Colonic mucosa (tissue), 4 donors: ENCODE measurements at regions not wholly inside any gene's neighbourhood (a gene's known extent, or its start where the extent isn't known, plus 50 kb on each side); places are given as distances from the start of the nearest gene placed in this dataset.
A peak's percentile ranks its signal among the peaks of the same experiment; 100 is the strongest.
"Not testable (repeated sequence)": the region's sequence is repeated elsewhere in the genome, so short reads cannot be mapped to it uniquely, and the experiment has no call there.

Experiments used
- DNase-seq: peaks from one replicate; pipeline ENCODE4 v3.0.0-alpha.2; 2020
- H3K27ac ChIP-seq: fragments of 200-600 bp; one replicate; pipeline ENCODE4 v1.8.0; 2021
- H3K27me3 ChIP-seq: fragments of 200-600 bp; one replicate; pipeline ENCODE4 v1.8.0; 2021
- H3K36me3 ChIP-seq: fragments of 200-600 bp; one replicate; pipeline ENCODE4 v1.8.0; 2021
- H3K4me1 ChIP-seq: fragments of 200-600 bp; one replicate; pipeline ENCODE4 v1.8.0; 2021; ENCODE audit warnings: mild to moderate bottlenecking
- H3K4me3 ChIP-seq: fragments of 200-600 bp; one replicate; pipeline ENCODE4 v1.8.0; 2021
- H3K9ac ChIP-seq, 2 donors: one replicate each; pipeline ENCODE4 v1.7.0; 2013; ENCODE audit warnings: control low read depth in 2 of 2, low read depth in 2 of 2, low read length in 2 of 2
- H3K9me3 ChIP-seq: fragments of 200-600 bp; one replicate; pipeline ENCODE4 v1.8.0; 2021
- intact Hi-C: fragments of 100-400 bp; cut with DNase I; formaldehyde crosslinking; loops from one replicate; pipeline ENCODE4 v1.14.1; 2022
- TF ChIP-seq, protein P1 (sequence below): fragments of 200-600 bp; IDR thresholded peaks from one replicate; pipeline ENCODE4 v1.8.0; 2022; ENCODE audit warnings: antibody characterized with exemption, mild to moderate bottlenecking
- donor health status: healthy.
- donor health status: DM: no; HTN: no; CAD: no.
- donor health status: DM: no; HTN: no; CAD: no.

GRCh38 chr10:84862551-84862950 is 534.2 kb downstream of the CCSER2 start:
- no peak overlapping the region for H3K4me3 ChIP-seq
- H3K27ac ChIP-seq, result no peak overlapping the region
- TF ChIP-seq, protein P1, sequence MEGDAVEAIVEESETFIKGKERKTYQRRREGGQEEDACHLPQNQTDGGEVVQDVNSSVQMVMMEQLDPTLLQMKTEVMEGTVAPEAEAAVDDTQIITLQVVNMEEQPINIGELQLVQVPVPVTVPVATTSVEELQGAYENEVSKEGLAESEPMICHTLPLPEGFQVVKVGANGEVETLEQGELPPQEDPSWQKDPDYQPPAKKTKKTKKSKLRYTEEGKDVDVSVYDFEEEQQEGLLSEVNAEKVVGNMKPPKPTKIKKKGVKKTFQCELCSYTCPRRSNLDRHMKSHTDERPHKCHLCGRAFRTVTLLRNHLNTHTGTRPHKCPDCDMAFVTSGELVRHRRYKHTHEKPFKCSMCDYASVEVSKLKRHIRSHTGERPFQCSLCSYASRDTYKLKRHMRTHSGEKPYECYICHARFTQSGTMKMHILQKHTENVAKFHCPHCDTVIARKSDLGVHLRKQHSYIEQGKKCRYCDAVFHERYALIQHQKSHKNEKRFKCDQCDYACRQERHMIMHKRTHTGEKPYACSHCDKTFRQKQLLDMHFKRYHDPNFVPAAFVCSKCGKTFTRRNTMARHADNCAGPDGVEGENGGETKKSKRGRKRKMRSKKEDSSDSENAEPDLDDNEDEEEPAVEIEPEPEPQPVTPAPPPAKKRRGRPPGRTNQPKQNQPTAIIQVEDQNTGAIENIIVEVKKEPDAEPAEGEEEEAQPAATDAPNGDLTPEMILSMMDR, result no peak
- H3K36me3 ChIP-seq, result no peaks in the 10 kb centered on the region
- DNase-seq, result no peak
- H3K9me3 ChIP-seq, result no peaks in the 10 kb centered on the region
- H3K4me1 ChIP-seq, result no peaks in the 10 kb centered on the region
- H3K27me3 ChIP-seq, result no peaks in the 10 kb centered on the region
- intact Hi-C loops, result no loop called here
- no peak overlapping the region for H3K9ac ChIP-seq

- intact Hi-C loops, result no loop called here
These were observed 535.3 kb downstream of the CCSER2 start for GRCh38 chr10:84863675-84864074.

GRCh38 chr10:84876116-84876999 is 548.0 kb downstream of the CCSER2 start:
- Histone ChIP-seq H3K36me3 (no peaks in the 10 kb centered on the region), H3K4me1 (no peaks in the 10 kb centered on the region), H3K27ac (no peak overlapping the region), H3K9me3 (no peaks in the 10 kb centered on the region), H3K27me3 (no peaks in the 10 kb centered on the region), H3K4me3 (no peak overlapping the region), H3K9ac (no peak overlapping the region)
- intact Hi-C loops, result no loop called here
- DNase-seq, result peak; percentile 33
- TF ChIP-seq, protein P1, result no peak

More at GRCh38 chr10:84863675-84864074, 535.3 kb downstream of the CCSER2 start:
- H3K9me3 ChIP-seq, result no peaks in the 10 kb centered on the region
- no peak overlapping the region for H3K27ac ChIP-seq
- no peaks in the 10 kb centered on the region for H3K4me1 ChIP-seq
- H3K4me3 ChIP-seq, result no peak overlapping the region
- no peak overlapping the region for H3K9ac ChIP-seq
- H3K27me3 ChIP-seq, result no peaks in the 10 kb centered on the region
- H3K36me3 ChIP-seq, result no peaks in the 10 kb centered on the region
- DNase-seq, result no peak
- TF ChIP-seq, protein P1, result no peak

DNA sequence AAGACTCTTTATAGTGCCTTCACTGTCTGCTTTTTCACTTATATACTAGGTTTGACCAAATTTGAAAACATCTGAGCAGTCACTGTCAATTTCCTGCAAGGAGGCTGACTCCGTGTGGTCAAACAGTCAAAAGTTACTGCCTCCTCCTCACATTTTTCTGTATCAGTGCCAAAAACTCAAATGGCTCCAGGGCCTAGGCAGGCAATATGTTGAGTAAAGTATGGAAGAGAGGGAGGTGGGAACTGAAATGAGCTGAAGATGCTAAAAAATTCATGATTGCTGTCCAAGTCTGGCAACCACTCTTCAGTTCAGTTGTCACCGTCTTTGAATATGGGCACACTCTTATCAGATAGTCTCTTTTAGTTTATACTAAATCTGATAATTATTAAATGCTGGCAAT is 551.6 kb downstream of the CCSER2 start:
- Histone ChIP-seq H3K36me3 (no peaks in the 10 kb centered on the region), H3K27ac (no peak overlapping the region), H3K27me3 (no peaks in the 10 kb centered on the region), H3K4me3 (no peak overlapping the region), H3K4me1 (no peaks in the 10 kb centered on the region), H3K9me3 (no peaks in the 10 kb centered on the region), H3K9ac (no peak overlapping the region)
- TF ChIP-seq, protein P1, result no peak
- no peak for DNase-seq
- intact Hi-C loops, result no loop called here

DNA sequence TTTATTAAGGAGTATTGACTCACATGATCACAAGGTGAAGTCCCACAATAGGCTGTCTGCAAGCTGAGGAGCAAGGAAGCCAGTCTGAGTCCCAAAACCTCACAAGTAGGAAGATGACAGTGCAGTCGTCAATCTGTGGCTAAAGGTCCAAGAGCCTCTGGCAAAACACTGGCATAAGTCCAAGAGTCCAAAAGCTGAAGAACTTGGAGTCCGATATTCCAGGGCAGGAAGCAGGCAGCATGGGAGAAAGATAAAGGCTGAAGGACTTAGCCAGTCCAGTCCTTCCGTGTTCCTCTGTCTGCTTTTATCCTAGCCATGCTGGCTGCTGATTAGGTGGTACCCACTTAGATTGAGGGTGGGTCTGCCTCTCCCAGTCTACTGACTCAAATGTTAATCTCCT is 553.3 kb downstream of the CCSER2 start:
- H3K9ac ChIP-seq, H3K36me3 ChIP-seq, DNase-seq, H3K4me3 ChIP-seq, H3K4me1 ChIP-seq, H3K27me3 ChIP-seq, H3K9me3 ChIP-seq, intact Hi-C loops, H3K27ac ChIP-seq: not testable (repeated sequence)

GRCh38 chr10:84890706-84891105 is 562.3 kb downstream of the CCSER2 start:
- H3K4me1 ChIP-seq, result no peaks in the 10 kb centered on the region

More at GRCh38 chr10:84890706-84891105, 562.3 kb downstream of the CCSER2 start:
- H3K27me3 ChIP-seq, result no peaks in the 10 kb centered on the region
- no peak overlapping the region for H3K27ac ChIP-seq
- no peak overlapping the region for H3K9ac ChIP-seq
- TF ChIP-seq, protein P1, result no peak
- intact Hi-C loops, result no loop called here
- H3K36me3 ChIP-seq, result no peaks in the 10 kb centered on the region
- no peaks in the 10 kb centered on the region for H3K9me3 ChIP-seq
- DNase-seq, result no peak
- no peak overlapping the region for H3K4me3 ChIP-seq
